Thymus (tissue), 11 donors: ENCODE measurements at regions not wholly inside any gene's neighbourhood (a gene's known extent, or its start where the extent isn't known, plus 50 kb on each side); places are given as distances from the start of the nearest gene placed in this dataset.

Source experiments
- DNase-seq, 9 donors: peaks; one replicate each; pipeline ENCODE4 v3.0.0-alpha.2; 2013; ENCODE audit warnings: low spot score in 9 of 9, low read depth in 6 of 9, missing footprints in 1 of 9
- H3K27ac ChIP-seq, 2 donors: one replicate each; pipeline ENCODE4 v1.5.1; 2013; ENCODE audit warnings: control low read depth in 1 of 2, low read depth in 1 of 2, low read length in 1 of 2, mild to moderate bottlenecking in 1 of 2, moderate library complexity in 1 of 2
- H3K27me3 ChIP-seq, 2 donors: one replicate each; pipeline ENCODE4 v1.5.1; 2013; ENCODE audit warnings: low read length in 1 of 2; ENCODE audit not compliant: control insufficient read depth in 2 of 2, insufficient read depth in 1 of 2
- H3K36me3 ChIP-seq, 2 donors: one replicate each; pipeline ENCODE4 v1.5.1; 2013; ENCODE audit warnings: low read length in 1 of 2, mild to moderate bottlenecking in 1 of 2, moderate library complexity in 1 of 2; ENCODE audit not compliant: control insufficient read depth in 2 of 2, insufficient read depth in 2 of 2
- H3K4me1 ChIP-seq, 2 donors: one replicate each; pipeline ENCODE4 v1.5.1; 2013; ENCODE audit warnings: low read length in 2 of 2; ENCODE audit not compliant: control insufficient read depth in 2 of 2, insufficient read depth in 2 of 2
- H3K4me3 ChIP-seq, 2 donors: one replicate each; pipeline ENCODE4 v1.5.1; 2013; ENCODE audit warnings: low read length in 2 of 2, control low read depth in 1 of 2, mild to moderate bottlenecking in 1 of 2
- H3K9me3 ChIP-seq, 2 donors: one replicate each; pipeline ENCODE4 v1.5.1; 2013; ENCODE audit warnings: low read length in 1 of 2, mild to moderate bottlenecking in 1 of 2; ENCODE audit not compliant: control insufficient read depth in 2 of 2, insufficient read depth in 1 of 2
- WGBS: extraction: QIAGEN DNeasy Blood & Tissue Kit; methylation state at CpG from one replicate; pipeline ENCODE4 v1.1.7; 2013; 5-methylcytosine and 5-hydroxymethylcytosine counted together
- donor health status: healthy.

DNA sequence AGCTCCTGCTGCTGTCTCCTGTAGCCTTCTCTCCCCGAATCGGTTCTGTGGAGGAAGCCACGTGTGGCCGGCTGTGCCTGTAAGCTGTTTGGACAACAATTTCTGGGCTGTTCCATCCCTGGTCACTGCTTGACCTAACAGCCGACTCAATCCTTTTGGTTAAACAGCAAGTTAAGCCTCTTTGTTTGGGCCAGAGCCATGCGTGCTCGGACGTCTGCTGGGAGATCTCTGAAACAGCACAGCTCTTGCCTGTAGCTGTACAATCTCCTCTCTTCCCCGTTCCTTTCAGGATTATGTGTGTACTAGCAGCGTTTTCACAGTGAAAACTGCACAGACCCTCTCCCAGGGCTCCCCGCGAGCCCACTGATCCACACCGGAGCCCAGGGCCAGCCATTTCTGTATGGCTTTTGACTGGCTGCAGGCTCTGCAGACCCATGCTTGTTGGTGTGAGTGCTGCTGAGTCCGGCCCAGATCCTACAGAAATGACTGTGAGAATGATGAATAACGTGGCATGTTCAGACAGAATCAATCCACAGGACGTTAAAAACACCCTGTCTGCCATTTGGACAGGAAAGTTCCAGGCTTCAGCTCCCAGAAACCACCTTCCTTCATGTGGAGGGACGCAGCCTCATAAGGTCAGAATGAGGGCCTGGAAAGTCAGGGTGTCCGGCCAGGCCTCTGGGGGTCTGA is 428.6 kb upstream of the ADARB2 start:
- H3K4me3 ChIP-seq = no peak overlapping the region

GRCh38 chr10:2150288-2150687 is 413.0 kb upstream of the ADARB2 start:
- Histone ChIP-seq H3K27me3 (no peaks in the 10 kb centered on the region), H3K9me3 (no peaks in the 10 kb centered on the region), H3K4me1 (no peaks in the 10 kb centered on the region), H3K36me3 (no peaks in the 10 kb centered on the region), H3K27ac (no peak overlapping the region), H3K4me3 (no peak overlapping the region)
- DNase-seq = no peak
- 87% methylated on average over 4 of the region's 4 CpGs for WGBS

More for the DNA sequence above, 428.6 kb upstream of the ADARB2 start:
- no peak overlapping the region for H3K27ac ChIP-seq
- H3K4me1 ChIP-seq = no peaks in the 10 kb centered on the region
- no peaks in the 10 kb centered on the region for H3K9me3 ChIP-seq
- H3K27me3 ChIP-seq = no peaks in the 10 kb centered on the region
- no peaks in the 10 kb centered on the region for H3K36me3 ChIP-seq
- no peak for DNase-seq
- 89% methylated on average over 18 of the region's 18 CpGs for WGBS

- WGBS = 88% methylated on average over 18 of the region's 18 CpGs
- no peak overlapping the region for H3K27ac ChIP-seq
- no peak for DNase-seq
- no peaks in the 10 kb centered on the region for H3K27me3 ChIP-seq
- no peaks in the 10 kb centered on the region for H3K9me3 ChIP-seq
- no peak overlapping the region for H3K4me3 ChIP-seq
- H3K4me1 ChIP-seq = no peaks in the 10 kb centered on the region
- no peaks in the 10 kb centered on the region for H3K36me3 ChIP-seq
Measured at GRCh38 chr10:2145926-2146478, 408.7 kb upstream of the ADARB2 start.

DNA sequence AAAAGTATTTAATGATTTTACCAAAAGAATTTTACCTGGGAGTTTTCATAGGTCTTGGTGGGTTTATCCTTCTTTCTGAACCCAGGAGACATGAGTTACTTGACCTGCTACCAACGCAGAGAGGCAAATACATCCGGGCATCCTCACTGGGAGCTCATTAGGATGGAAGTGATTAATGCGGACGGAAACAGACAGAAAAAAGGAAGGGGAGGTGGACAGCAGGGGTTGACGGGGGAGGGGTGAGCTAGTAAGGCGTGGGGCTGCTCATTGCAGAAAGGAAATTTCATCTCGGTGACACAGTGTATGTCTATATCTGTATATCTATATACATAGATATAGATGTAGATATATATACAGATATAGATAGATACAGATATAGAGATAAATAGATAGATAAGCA is 408.2 kb upstream of the ADARB2 start:
- WGBS = 35% methylated on average over 7 of the region's 7 CpGs
- no peak for DNase-seq
- Histone ChIP-seq H3K27me3 (no peaks in the 10 kb centered on the region), H3K4me3 (no peak overlapping the region), H3K36me3 (no peaks in the 10 kb centered on the region), H3K27ac (no peak overlapping the region), H3K4me1 (no peaks in the 10 kb centered on the region), H3K9me3 (no peaks in the 10 kb centered on the region)

DNA sequence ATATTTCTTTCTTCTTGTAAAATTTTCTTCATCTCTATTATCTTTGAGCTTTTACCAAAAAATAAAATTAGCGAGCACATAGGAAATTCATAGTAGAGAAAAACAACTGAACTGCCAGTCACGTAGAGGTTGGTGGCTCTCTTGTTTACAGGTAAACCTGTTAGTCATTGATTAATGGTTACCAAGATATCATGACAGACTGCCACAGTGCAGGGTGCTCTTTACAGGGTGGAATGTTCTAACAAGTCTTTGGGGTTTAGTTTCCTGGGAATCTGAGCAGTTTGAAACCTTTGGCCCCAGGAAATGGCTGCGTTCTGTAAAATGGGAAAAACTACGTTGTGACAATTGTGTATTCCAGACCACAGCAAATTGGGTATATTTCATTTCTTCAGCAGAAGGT is 407.3 kb upstream of the ADARB2 start:
- Histone ChIP-seq H3K4me3 (no peak overlapping the region), H3K36me3 (no peaks in the 10 kb centered on the region), H3K27me3 (no peaks in the 10 kb centered on the region), H3K27ac (no peak overlapping the region), H3K9me3 (no peaks in the 10 kb centered on the region), H3K4me1 (no peaks in the 10 kb centered on the region)
- WGBS = 80% methylated on average over 4 of the region's 4 CpGs
- DNase-seq = no peak

DNA sequence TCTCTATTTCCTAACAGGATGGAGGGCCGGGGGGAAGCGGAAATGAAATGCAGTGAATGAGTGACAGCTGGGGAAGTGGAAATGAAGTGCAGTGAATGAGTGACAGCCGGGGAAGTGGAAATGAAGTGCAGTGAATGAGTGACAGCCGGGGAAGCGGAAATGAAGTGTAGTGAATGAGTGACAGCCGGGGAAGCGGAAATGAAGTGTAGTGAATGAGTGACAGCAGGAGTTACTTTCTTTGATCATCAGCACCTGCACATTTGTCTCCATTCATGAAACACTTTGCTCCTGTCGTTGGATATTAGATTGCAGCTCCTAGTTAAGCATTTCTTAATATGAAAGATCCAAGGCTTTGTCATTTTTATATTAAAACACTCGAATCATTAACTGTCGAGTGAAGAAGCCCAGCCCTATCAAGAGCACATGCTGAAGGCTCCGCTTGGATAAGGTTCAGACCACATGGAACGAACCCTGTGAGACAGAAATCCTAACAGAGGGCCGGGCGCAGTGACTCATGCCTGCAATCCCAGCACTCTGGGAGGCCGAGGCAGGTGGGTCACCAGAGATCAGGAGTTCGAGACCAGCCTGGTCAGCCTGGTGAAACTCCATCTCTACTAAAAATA is 406.0 kb upstream of the ADARB2 start:
- Histone ChIP-seq H3K4me3 (no peak overlapping the region), H3K27me3 (no peaks in the 10 kb centered on the region), H3K4me1 (no peaks in the 10 kb centered on the region), H3K27ac (no peak overlapping the region), H3K36me3 (no peaks in the 10 kb centered on the region), H3K9me3 (no peaks in the 10 kb centered on the region)
- WGBS = 91% methylated on average over 16 of the region's 16 CpGs
- no peak for DNase-seq

- 72% methylated on average over 1 of the region's 1 CpG for WGBS
- no peak overlapping the region for H3K27ac ChIP-seq
Measured at GRCh38 chr10:2139746-2140145, 402.4 kb upstream of the ADARB2 start.

DNA sequence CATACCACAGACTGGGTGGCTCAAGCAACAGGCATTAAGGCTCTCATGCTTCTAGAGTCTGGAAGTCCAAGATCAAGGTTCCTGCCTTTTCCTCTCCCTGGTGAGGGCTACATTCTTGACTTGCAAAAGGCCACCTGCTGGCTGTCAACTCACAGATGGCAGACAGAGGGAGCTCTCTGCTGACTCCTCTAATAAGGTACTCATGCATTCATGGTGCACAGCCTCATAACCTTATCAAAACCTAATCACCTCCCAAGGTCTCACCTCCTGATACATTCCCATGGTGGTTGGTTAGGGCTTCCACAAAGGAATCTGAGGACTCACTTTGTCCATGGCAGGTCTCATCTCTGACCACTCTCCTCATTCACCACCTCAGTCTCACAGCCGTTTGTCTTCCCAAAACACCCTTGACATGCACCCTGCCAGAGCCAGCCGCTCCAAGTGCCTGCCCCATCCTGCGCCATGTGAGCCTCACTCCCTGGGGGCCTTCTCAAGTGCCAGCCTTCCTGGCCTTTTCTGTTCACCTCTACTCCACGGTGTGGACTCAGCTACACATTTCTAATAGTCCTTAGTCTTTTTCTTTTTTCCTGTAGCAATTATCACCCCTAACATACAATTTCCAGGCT is 400.3 kb upstream of the ADARB2 start:
- no peaks in the 10 kb centered on the region for H3K27me3 ChIP-seq
- peak in 2 of 9 donors; percentile 4 to 8 for DNase-seq
- 96% methylated on average over 4 of the region's 4 CpGs for WGBS

More at GRCh38 chr10:2139746-2140145, 402.4 kb upstream of the ADARB2 start:
- Histone ChIP-seq H3K27me3 (no peaks in the 10 kb centered on the region), H3K36me3 (no peaks in the 10 kb centered on the region), H3K9me3 (no peaks in the 10 kb centered on the region), H3K4me3 (no peak overlapping the region), H3K4me1 (no peaks in the 10 kb centered on the region)
- DNase-seq = no peak

GRCh38 chr10:2130705-2131305 is 393.5 kb upstream of the ADARB2 start:
- Histone ChIP-seq H3K27ac (no peak overlapping the region), H3K27me3 (no peaks in the 10 kb centered on the region), H3K4me1 (no peaks in the 10 kb centered on the region), H3K9me3 (no peaks in the 10 kb centered on the region), H3K4me3 (no peak overlapping the region), H3K36me3 (no peaks in the 10 kb centered on the region)
- no peak for DNase-seq
- 77% methylated on average over 10 of the region's 10 CpGs for WGBS

More for the DNA sequence above, 400.3 kb upstream of the ADARB2 start:
- Histone ChIP-seq H3K4me1 (no peaks in the 10 kb centered on the region), H3K27ac (no peak overlapping the region), H3K36me3 (no peaks in the 10 kb centered on the region), H3K9me3 (no peaks in the 10 kb centered on the region), H3K4me3 (no peak overlapping the region)
